ENCODE measurements at regions not wholly inside any gene's neighbourhood (a gene's known extent, or its start where the extent isn't known, plus 50 kb on each side); places are given as distances from the start of the nearest gene placed in this dataset.

DNA sequence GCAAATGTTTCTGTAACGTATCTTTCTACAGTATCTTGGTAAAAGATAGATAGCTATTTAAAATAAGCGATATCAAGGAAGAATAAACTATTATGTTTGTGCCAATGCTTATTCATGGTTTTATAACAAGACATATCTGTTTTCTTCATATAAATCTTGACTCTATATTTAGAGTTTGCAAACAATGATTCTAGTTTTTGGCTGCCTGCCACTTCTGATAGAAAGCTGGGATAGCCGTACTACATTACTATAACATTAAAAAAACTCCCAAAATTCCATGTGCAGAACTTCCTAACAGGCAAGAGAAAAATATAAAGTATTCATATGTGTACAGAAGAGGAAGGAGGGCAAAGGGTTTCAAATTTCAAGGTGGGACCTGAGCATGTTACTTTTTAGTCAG lies 985.0 kb downstream of the BCL11A start:
- TF ChIP-seq, protein P1, sequence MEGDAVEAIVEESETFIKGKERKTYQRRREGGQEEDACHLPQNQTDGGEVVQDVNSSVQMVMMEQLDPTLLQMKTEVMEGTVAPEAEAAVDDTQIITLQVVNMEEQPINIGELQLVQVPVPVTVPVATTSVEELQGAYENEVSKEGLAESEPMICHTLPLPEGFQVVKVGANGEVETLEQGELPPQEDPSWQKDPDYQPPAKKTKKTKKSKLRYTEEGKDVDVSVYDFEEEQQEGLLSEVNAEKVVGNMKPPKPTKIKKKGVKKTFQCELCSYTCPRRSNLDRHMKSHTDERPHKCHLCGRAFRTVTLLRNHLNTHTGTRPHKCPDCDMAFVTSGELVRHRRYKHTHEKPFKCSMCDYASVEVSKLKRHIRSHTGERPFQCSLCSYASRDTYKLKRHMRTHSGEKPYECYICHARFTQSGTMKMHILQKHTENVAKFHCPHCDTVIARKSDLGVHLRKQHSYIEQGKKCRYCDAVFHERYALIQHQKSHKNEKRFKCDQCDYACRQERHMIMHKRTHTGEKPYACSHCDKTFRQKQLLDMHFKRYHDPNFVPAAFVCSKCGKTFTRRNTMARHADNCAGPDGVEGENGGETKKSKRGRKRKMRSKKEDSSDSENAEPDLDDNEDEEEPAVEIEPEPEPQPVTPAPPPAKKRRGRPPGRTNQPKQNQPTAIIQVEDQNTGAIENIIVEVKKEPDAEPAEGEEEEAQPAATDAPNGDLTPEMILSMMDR (IDR thresholded peaks at IDR 0.05; ENCODE audit: low read depth, low read length), result no peak
- Histone ChIP-seq H3K27me3 (no peaks in the 10 kb centered on the region), H3K36me3 (no peaks in the 10 kb centered on the region), H3K4me3 (ENCODE audit: low read depth, low read length) (no peak overlapping the region), H3K4me1 (no peaks in the 10 kb centered on the region), H3K9me3 (no peaks in the 10 kb centered on the region)
- DNase-seq, result no peak

DNA sequence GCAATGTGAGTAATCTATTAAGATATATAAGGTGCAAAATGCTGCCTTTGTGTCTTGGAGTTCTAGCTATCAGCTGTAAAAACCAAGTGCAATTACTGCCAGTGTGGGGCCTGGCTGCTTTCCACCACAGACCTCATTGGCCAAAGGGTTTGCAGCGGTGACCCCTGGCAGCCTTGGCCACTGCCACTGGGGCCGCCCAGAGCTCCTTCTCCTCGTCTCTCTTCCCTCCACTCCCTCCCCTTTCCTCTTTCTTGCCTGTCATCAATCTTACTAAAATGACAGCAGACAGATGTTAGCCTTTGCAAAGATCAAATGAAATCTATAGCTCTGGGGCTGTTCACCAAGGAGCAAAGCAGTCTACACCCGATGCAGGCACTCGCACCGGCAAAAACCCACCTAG lies 986.3 kb downstream of the BCL11A start:
- H3K4me3 ChIP-seq (ENCODE audit: low read depth, low read length), result no peak overlapping the region
- DNase-seq, result no peak
- no peaks in the 10 kb centered on the region for H3K9me3 ChIP-seq
- H3K27me3 ChIP-seq, result no peaks in the 10 kb centered on the region
- no peaks in the 10 kb centered on the region for H3K36me3 ChIP-seq
- TF ChIP-seq, protein P1 (IDR thresholded peaks at IDR 0.05; ENCODE audit: low read depth, low read length), result no peak
- no peaks in the 10 kb centered on the region for H3K4me1 ChIP-seq

DNA sequence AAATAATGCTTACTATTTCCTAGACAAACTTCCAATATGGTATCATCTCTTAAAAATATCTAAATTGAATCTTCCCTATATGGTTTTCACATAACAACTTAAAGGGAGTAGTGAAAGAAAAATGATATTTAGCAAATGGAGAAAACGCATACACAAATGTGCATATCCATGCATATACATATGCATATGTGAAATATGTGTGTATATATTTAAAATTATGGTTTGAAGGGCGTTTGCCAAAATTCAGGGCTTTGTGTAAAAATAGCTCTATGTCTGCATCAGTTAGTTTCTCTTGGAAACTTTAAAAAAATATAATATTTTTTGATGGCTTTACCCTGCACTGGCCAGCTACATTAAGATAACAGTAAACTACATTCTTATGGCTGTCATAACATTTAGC lies 986.7 kb downstream of the BCL11A start:
- Histone ChIP-seq H3K4me3 (ENCODE audit: low read depth, low read length) (no peak overlapping the region), H3K4me1 (no peaks in the 10 kb centered on the region), H3K9me3 (no peaks in the 10 kb centered on the region), H3K27me3 (no peaks in the 10 kb centered on the region), H3K36me3 (no peaks in the 10 kb centered on the region)
- TF ChIP-seq, protein P1 (IDR thresholded peaks at IDR 0.05; ENCODE audit: low read depth, low read length), result no peak
- no peak for DNase-seq

DNA sequence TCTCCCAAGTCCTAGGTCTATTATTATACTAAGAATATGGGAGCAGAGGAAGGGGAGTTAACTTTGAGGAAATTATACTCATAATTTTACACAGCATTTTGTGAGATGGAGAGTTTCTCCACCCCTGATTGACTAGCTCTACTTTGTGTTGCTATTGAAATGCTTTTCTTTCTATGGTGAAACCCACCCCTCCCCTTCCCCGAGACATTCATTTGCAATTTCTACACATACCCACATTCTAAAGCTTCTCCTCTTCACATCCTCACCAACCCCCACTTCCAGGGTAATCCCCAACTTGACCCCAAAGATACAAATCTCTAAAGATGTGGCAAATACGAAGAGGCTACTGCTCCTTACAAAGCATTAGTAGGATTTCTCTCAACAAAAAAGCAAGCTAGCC lies 992.2 kb downstream of the BCL11A start:
- no peak overlapping the region for H3K4me3 ChIP-seq (ENCODE audit: low read depth, low read length)
- H3K9me3 ChIP-seq, result no peaks in the 10 kb centered on the region
- TF ChIP-seq, protein P1 (IDR thresholded peaks at IDR 0.05; ENCODE audit: low read depth, low read length), result no peak
- H3K36me3 ChIP-seq, result no peaks in the 10 kb centered on the region
- no peak for DNase-seq
- no peaks in the 10 kb centered on the region for H3K4me1 ChIP-seq
- no peaks in the 10 kb centered on the region for H3K27me3 ChIP-seq

DNA sequence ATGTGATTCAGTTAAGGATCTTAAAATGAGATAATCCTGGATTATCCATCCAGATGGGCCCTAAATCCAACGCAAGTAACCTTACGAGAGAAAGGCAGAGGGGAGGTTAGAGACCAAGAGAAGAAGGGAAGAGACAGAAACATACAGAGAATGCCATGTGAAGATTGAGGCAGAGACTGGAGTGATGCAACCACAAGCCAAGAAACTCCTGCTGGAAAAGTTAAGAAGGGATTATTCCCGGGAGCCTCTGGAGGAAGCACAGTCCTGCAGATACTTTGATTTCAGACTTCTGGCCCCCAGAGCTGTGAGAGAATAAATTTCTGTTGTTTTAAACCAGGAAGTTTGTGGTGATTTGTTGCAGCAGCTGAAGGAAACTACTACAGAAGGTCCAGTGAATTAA lies 992.7 kb downstream of the BCL11A start:
- no peak for DNase-seq
- H3K36me3 ChIP-seq, result no peaks in the 10 kb centered on the region
- H3K4me3 ChIP-seq (ENCODE audit: low read depth, low read length), result no peak overlapping the region
- no peaks in the 10 kb centered on the region for H3K4me1 ChIP-seq
- TF ChIP-seq, protein P1 (IDR thresholded peaks at IDR 0.05; ENCODE audit: low read depth, low read length), result no peak
- no peaks in the 10 kb centered on the region for H3K27me3 ChIP-seq
- H3K9me3 ChIP-seq, result no peaks in the 10 kb centered on the region

DNA sequence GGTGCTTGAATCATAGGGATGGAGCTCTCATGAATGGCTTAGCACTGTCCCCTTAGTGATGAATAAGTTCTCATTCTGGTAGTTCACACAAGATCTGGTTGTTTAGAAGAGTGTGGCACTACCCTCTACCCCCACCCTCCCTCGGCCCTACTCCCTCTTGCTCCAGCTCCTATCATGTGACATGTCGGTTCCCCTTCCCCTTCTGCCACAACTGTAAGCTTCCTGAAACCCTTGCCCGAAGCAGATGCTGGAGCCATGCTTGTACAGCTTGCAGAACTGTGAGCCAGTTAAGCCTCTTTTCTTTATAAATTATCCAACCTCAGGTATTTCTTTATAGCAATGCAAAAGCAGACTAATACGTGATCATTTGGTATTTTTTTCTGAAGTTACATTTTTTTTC lies 1012.6 kb downstream of the BCL11A start:
- Histone ChIP-seq H3K4me3 (ENCODE audit: low read depth, low read length) (no peak overlapping the region), H3K27me3 (no peaks in the 10 kb centered on the region), H3K36me3 (no peaks in the 10 kb centered on the region), H3K4me1 (no peaks in the 10 kb centered on the region), H3K9me3 (no peaks in the 10 kb centered on the region)
- DNase-seq, result no peak
- TF ChIP-seq, protein P1 (IDR thresholded peaks at IDR 0.05; ENCODE audit: low read depth, low read length), result no peak

All from BE2C (cell line).